ENCODE measurements at regions not wholly inside any gene's neighbourhood (a gene's known extent, or its start where the extent isn't known, plus 50 kb on each side); places are given as distances from the start of the nearest gene placed in this dataset.

- DNase-seq (ENCODE audit: low spot score) (no peak), ATAC-seq (no peak), FAIRE-seq (no peak)
- CTCF ChIA-PET (ENCODE audit: low intra/inter-chr PET ratio, low total read pairs) = no interaction called here
- Histone ChIP-seq H3K27me3 (ENCODE audit: control insufficient read depth in 1 of 2, insufficient read depth in 2 of 2, low read length in 2 of 2) (no peaks in the 10 kb centered on the region), H4K20me1 (ENCODE audit: insufficient read depth, low read length) (no peaks in the 10 kb centered on the region), H3K9ac (ENCODE audit: insufficient read depth, low read depth, low read length) (no peak overlapping the region), H3K27ac (ENCODE audit: extremely low read length, insufficient read depth, low read length) (no peak overlapping the region), H3K36me3 (replicated peaks in 1 of 2; ENCODE audit: control insufficient read depth in 1 of 2, insufficient read depth in 2 of 2, low read length in 2 of 2) (no peaks in the 10 kb centered on the region), H3K4me1 (ENCODE audit: insufficient read depth, low read length) (no peaks in the 10 kb centered on the region), H3K79me2 (ENCODE audit: insufficient read depth, low read length) (no peaks in the 10 kb centered on the region), H3K4me2 (ENCODE audit: low read depth, low read length) (no peak overlapping the region), H3K9me3 (ENCODE audit: low read length) (no peaks in the 10 kb centered on the region), H2AFZ (ENCODE audit: low read length) (no peak overlapping the region), H3K4me3 (replicated peaks in 1 of 3; ENCODE audit: insufficient read depth in 1 of 3, low read depth in 2 of 3, low read length in 3 of 3) (no peak overlapping the region)
- 2% methylated on average over 2 of the region's 2 CpGs for WGBS (ENCODE audit: low lambda C conversion rate)
- POLR2A ChIA-PET = no interaction called here
- TF ChIP-seq KDM3A (CRISPR knock-in tag; IDR thresholded peaks at IDR 0.05; ENCODE audit: low read depth) (no peak), NFIC (IDR thresholded peaks at IDR 0.05; ENCODE audit: low read length) (no peak), MAFK (conservative IDR thresholded peaks at IDR 0.05 in 1 of 2, IDR thresholded peaks at IDR 0.05 in 1 of 2; ENCODE audit: low read length in 2 of 2) (peak in 1 of 2 experiments; percentile 73; a peak in 3 of 4 replicates), MAFF (IDR thresholded peaks at IDR 0.05; ENCODE audit: low read depth, low read length) (peak; percentile 51), KAT8 (CRISPR knock-in tag; IDR thresholded peaks at IDR 0.05) (no peak)
- intact Hi-C loops (cut with micrococcal nuclease; ENCODE audit: unreplicated experiment) = no loop called here
- no TSS peak for BruUV-seq (replicated peaks)
- in situ Hi-C loops (cut with HindIII; ENCODE audit: extremely low pct_ligation_motif_present, low pct_unique_long_range_greater_than_20kb) = loop anchor here (25.0 kb wide), 1 partner anchor 221 kb away; no protein-coding TSS in a partner anchor
Observed at GRCh38 chr4:64533159-64533558, 123.9 kb upstream of the TECRL start.

GRCh38 chr4:64520421-64520820, 111.2 kb upstream of the TECRL start:
- no peaks in the 10 kb centered on the region for H3K27me3 ChIP-seq (ENCODE audit: control insufficient read depth in 1 of 2, insufficient read depth in 2 of 2, low read length in 2 of 2)
- ChIA-PET POLR2A (no interaction called here), CTCF (ENCODE audit: low intra/inter-chr PET ratio, low total read pairs) (no interaction called here)
- ATAC-seq (no peak), DNase-seq (ENCODE audit: low spot score) (no peak), FAIRE-seq (no peak)
- no peaks in the 10 kb centered on the region for H3K36me3 ChIP-seq (replicated peaks in 1 of 2; ENCODE audit: control insufficient read depth in 1 of 2, insufficient read depth in 2 of 2, low read length in 2 of 2)
- intact Hi-C loops (cut with micrococcal nuclease; ENCODE audit: unreplicated experiment) (no loop called here), in situ Hi-C loops (cut with HindIII; ENCODE audit: extremely low pct_ligation_motif_present, low pct_unique_long_range_greater_than_20kb) (no loop called here)
- H3K4me1 ChIP-seq (ENCODE audit: insufficient read depth, low read length) = no peaks in the 10 kb centered on the region
- no peak overlapping the region for H3K4me3 ChIP-seq (replicated peaks in 1 of 3; ENCODE audit: insufficient read depth in 1 of 3, low read depth in 2 of 3, low read length in 3 of 3)
- no peak overlapping the region for H3K4me2 ChIP-seq (ENCODE audit: low read depth, low read length)
- no peaks in the 10 kb centered on the region for H4K20me1 ChIP-seq (ENCODE audit: insufficient read depth, low read length)
- no peak overlapping the region for H3K9ac ChIP-seq (ENCODE audit: insufficient read depth, low read depth, low read length)
- no peaks in the 10 kb centered on the region for H3K9me3 ChIP-seq (ENCODE audit: low read length)
- 2% methylated on average over 2 of the region's 2 CpGs for WGBS (ENCODE audit: low lambda C conversion rate)
- H2AFZ ChIP-seq (ENCODE audit: low read length) = no peak overlapping the region
- H3K27ac ChIP-seq (ENCODE audit: extremely low read length, insufficient read depth, low read length) = no peak overlapping the region
- no TSS peak for BruUV-seq (replicated peaks)
- H3K79me2 ChIP-seq (ENCODE audit: insufficient read depth, low read length) = no peaks in the 10 kb centered on the region
- no peak for TF ChIP-seq IKZF1 (IDR thresholded peaks at IDR 0.05)

All from HepG2 (cell line).